Upper lobe of left lung (tissue), 6 donors: ENCODE measurements at regions not wholly inside any gene's neighbourhood (a gene's known extent, or its start where the extent isn't known, plus 50 kb on each side); places are given as distances from the start of the nearest gene placed in this dataset.

Source experiments
- ATAC-seq, 2 donors: fragments of 200-7000 bp; cut with Tn5 transposase; one replicate each; pipeline ENCODE4 v1.9.1; 2022; ENCODE audit warnings: mild to moderate bottlenecking in 2 of 2, moderate library complexity in 2 of 2; ENCODE audit not compliant: low FRiP score in 2 of 2
- DNase-seq, 2 donors: peaks; one replicate each; pipeline ENCODE4 v3.0.0-alpha.2; 2019 to 2020
- H3K27ac ChIP-seq, 4 donors: fragments of 200-600 bp; sonication (generic); one replicate each; pipeline ENCODE4 v1.5.1; 2016 to 2019
- H3K27me3 ChIP-seq, 4 donors: fragments of 200-600 bp; sonication (generic); one replicate each; pipeline ENCODE4 v1.5.1; 2017 to 2019
- H3K36me3 ChIP-seq, 4 donors: fragments of 200-600 bp; sonication (generic); one replicate each; pipeline ENCODE4 v1.5.1; 2016 to 2019
- H3K4me1 ChIP-seq, 4 donors: fragments of 200-600 bp; sonication (generic); one replicate each; pipeline ENCODE4 v1.5.1; 2018 to 2019
- H3K4me3 ChIP-seq, 4 donors: fragments of 200-600 bp; sonication (generic); one replicate each; pipeline ENCODE4 v1.5.1; 2017 to 2019; ENCODE audit warnings: mild to moderate bottlenecking in 2 of 4, moderate library complexity in 1 of 4
- H3K9me3 ChIP-seq, 4 donors: fragments of 200-600 bp; sonication (generic); one replicate each; pipeline ENCODE4 v1.5.1; 2018 to 2019
- CTCF ChIP-seq, 6 experiments: fragments of 450-650 bp in 4 of 6; fragments of 200-600 bp in 2 of 6; sonication (generic) in 2 of 6; IDR thresholded peaks; one replicate each; pipeline ENCODE4 v1.5.1; 2016 to 2019; ENCODE audit warnings: antibody characterized with exemption in 6 of 6
- EP300 ChIP-seq, 4 donors: sonication (generic); formaldehyde crosslinking; IDR thresholded peaks; one replicate each; pipeline ENCODE4 v1.5.1; 2017; ENCODE audit warnings: antibody characterized with exemption in 4 of 4, control low read depth in 2 of 4
- POLR2A ChIP-seq, 4 donors: fragments of 450-650 bp; IDR thresholded peaks; one replicate each; pipeline ENCODE4 v1.5.1; 2016 to 2017; ENCODE audit warnings: antibody characterized with exemption in 4 of 4, mild to moderate bottlenecking in 2 of 4
- POLR2AphosphoS5 ChIP-seq, 2 donors: sonication (generic); formaldehyde crosslinking; IDR thresholded peaks; one replicate each; pipeline ENCODE4 v1.5.1; 2017; ENCODE audit warnings: antibody characterized with exemption in 2 of 2
- WGBS, 2 donors: methylation state at CpG; one replicate each; pipeline ENCODE4 v1.1.5; 2017 to 2018; 5-methylcytosine and 5-hydroxymethylcytosine counted together
- donor health status: DM: no; HTN: no; CAD: no; lungs with moderate emphysema.
- donor health status: DM: no; HTN: yes; CAD: no; lungs with severe emphysema.

GRCh38 chr2:220628252-220628651, 943.9 kb downstream of the EPHA4 start:
- H3K27me3 ChIP-seq = no peaks in the 10 kb centered on the region
- no peak overlapping the region for H3K4me3 ChIP-seq
- no peaks in the 10 kb centered on the region for H3K4me1 ChIP-seq
- H3K9me3 ChIP-seq = no peaks in the 10 kb centered on the region
- no peak for TF ChIP-seq CTCF (IDR thresholded peaks at IDR 0.05)
- no peak for TF ChIP-seq EP300 (IDR thresholded peaks at IDR 0.05)
- TF ChIP-seq POLR2A (IDR thresholded peaks at IDR 0.05) = no peak
- TF ChIP-seq POLR2AphosphoS5 (IDR thresholded peaks at IDR 0.05) = no peak
- DNase-seq (no peak), ATAC-seq (no peak)
- H3K36me3 ChIP-seq = no peaks in the 10 kb centered on the region
- H3K27ac ChIP-seq = no peak overlapping the region

DNA sequence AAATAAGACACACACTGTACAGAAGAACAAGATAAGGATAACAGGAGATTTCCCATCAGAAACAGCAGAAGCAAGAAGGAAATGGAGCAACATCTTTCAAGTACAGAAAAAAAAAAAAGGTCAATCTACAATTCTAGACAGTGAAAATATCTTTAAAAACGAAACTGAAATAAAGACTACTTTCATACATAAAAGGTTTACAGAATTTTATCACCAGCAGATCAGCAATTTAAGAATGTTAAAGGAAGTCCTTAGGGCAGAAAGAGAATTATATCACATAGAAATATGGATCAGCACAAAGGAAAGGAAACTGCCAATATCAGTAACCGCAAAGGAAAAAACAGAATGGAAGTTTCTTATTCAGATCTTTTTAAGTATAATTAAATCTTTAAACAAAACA, 931.0 kb downstream of the EPHA4 start:
- Histone ChIP-seq H3K36me3 (no peaks in the 10 kb centered on the region), H3K9me3 (no peaks in the 10 kb centered on the region), H3K4me1 (no peaks in the 10 kb centered on the region), H3K4me3 (no peak overlapping the region), H3K27ac (no peak overlapping the region), H3K27me3 (no peaks in the 10 kb centered on the region)
- WGBS, 2 donors = 41 to 52% methylated on average over 2 of the region's 2 CpGs
- no peak for TF ChIP-seq POLR2AphosphoS5 (IDR thresholded peaks at IDR 0.05)
- no peak for TF ChIP-seq POLR2A (IDR thresholded peaks at IDR 0.05)
- TF ChIP-seq CTCF (IDR thresholded peaks at IDR 0.05) = no peak
- no peak for TF ChIP-seq EP300 (IDR thresholded peaks at IDR 0.05)
- no peak for ATAC-seq
- no peak for DNase-seq

GRCh38 chr2:220646424-220646823, 925.7 kb downstream of the EPHA4 start:
- no peak overlapping the region for H3K4me3 ChIP-seq
- no peaks in the 10 kb centered on the region for H3K4me1 ChIP-seq
- TF ChIP-seq POLR2AphosphoS5 (IDR thresholded peaks at IDR 0.05) = no peak
- TF ChIP-seq CTCF (IDR thresholded peaks at IDR 0.05) = no peak
- TF ChIP-seq POLR2A (IDR thresholded peaks at IDR 0.05) = no peak
- no peak for TF ChIP-seq EP300 (IDR thresholded peaks at IDR 0.05)
- 54 to 59% methylated on average over 3 of the region's 3 CpGs for WGBS, 2 donors
- H3K9me3 ChIP-seq = no peaks in the 10 kb centered on the region
- no peak overlapping the region for H3K27ac ChIP-seq
- no peaks in the 10 kb centered on the region for H3K27me3 ChIP-seq
- ATAC-seq (no peak), DNase-seq (no peak)
- H3K36me3 ChIP-seq = no peaks in the 10 kb centered on the region

DNA sequence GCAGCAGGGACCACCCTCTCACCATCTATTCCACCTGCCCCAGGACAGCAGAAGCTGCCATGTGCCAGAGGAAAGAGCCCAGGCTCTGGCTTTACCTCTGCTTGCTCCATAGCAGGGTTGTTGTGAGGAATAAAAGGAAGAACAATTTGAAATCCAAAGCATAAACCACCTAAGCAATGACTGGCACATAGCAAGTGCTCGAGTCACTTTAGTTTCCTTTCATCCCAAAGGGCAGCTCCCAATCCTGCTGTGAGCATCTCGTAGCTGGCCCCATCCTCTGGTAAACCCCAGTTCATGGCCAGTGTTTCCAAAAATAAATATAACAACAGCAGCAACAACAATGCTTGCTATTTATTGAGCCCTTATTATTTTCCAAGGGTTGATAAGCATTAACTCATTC, 923.5 kb downstream of the EPHA4 start:
- Histone ChIP-seq H3K27me3 (no peaks in the 10 kb centered on the region), H3K27ac (no peak overlapping the region), H3K36me3 (no peaks in the 10 kb centered on the region), H3K4me3 (no peak overlapping the region), H3K9me3 (no peaks in the 10 kb centered on the region), H3K4me1 (no peaks in the 10 kb centered on the region)
- DNase-seq (no peak), ATAC-seq (no peak)
- 75 to 81% methylated on average over 2 of the region's 2 CpGs for WGBS, 2 donors
- no peak for TF ChIP-seq EP300 (IDR thresholded peaks at IDR 0.05)
- TF ChIP-seq POLR2A (IDR thresholded peaks at IDR 0.05) = no peak
- no peak for TF ChIP-seq POLR2AphosphoS5 (IDR thresholded peaks at IDR 0.05)
- TF ChIP-seq CTCF (IDR thresholded peaks at IDR 0.05) = no peak

DNA sequence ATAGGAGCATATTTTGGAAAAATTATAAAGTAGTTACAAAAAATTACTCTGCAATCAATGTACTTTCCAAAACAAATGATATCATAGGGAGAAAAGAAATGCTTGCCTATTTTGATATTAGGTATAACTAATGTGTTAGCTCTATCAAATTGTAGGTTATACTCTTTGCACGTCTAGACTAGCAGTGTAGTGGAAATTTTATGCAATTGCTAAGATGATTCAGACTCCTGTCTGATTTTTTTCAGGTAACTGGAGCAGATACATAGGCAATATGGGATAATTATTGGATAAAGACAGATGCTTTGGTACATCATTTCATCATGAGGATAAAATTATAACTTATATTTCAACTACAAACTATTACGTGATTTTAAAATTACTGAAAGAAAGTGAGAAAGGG, 918.3 kb downstream of the EPHA4 start:
- 84 to 90% methylated on average over 2 of the region's 2 CpGs for WGBS, 2 donors
- no peak overlapping the region for H3K27ac ChIP-seq
- H3K4me1 ChIP-seq = no peaks in the 10 kb centered on the region
- no peaks in the 10 kb centered on the region for H3K9me3 ChIP-seq
- DNase-seq (no peak), ATAC-seq (no peak)
- no peaks in the 10 kb centered on the region for H3K36me3 ChIP-seq
- no peak overlapping the region for H3K4me3 ChIP-seq
- no peaks in the 10 kb centered on the region for H3K27me3 ChIP-seq
- no peak for TF ChIP-seq POLR2AphosphoS5 (IDR thresholded peaks at IDR 0.05)
- TF ChIP-seq POLR2A (IDR thresholded peaks at IDR 0.05) = no peak
- no peak for TF ChIP-seq CTCF (IDR thresholded peaks at IDR 0.05)
- no peak for TF ChIP-seq EP300 (IDR thresholded peaks at IDR 0.05)
